ENCODE measurements at regions not wholly inside any gene's neighbourhood (a gene's known extent, or its start where the extent isn't known, plus 50 kb on each side); places are given as distances from the start of the nearest gene placed in this dataset.

DNA sequence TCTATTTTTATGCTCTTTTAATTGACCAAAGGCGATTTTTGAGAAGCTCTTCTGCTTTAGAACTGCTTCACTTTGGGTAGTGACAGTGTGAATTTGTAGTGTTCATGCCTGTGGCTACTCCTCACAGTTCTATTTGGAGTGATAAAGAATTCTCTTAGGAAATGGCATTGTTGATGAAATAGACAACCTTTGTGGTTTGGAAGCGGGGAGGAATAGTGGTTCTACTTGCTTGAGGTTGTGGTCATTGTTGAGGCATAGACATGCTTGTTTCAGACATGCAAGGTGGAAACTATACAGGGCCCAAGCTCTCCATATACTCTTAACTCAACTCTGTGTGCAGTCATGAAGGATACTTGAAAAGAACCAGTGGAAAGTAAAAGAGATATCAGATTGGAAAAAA is 481.1 kb upstream of the NEGR1 start:
- no peak for TF ChIP-seq POLR2AphosphoS5 (IDR thresholded peaks at IDR 0.05; ENCODE audit: low read depth, low read length)
- no peak for TF ChIP-seq POLR2A (IDR thresholded peaks at IDR 0.05; ENCODE audit: low read depth, low read length)
- TF ChIP-seq TAF1 (IDR thresholded peaks at IDR 0.05; ENCODE audit: low read depth, low read length), result no peak
- no peak for TF ChIP-seq PAX5 (IDR thresholded peaks at IDR 0.05; ENCODE audit: insufficient read depth, low read length, severe bottlenecking)
- TF ChIP-seq POU2F2 (IDR thresholded peaks at IDR 0.05; ENCODE audit: low read depth, low read length), result no peak
